Inflammatory macrophage (primary cell): ENCODE measurements at regions not wholly inside any gene's neighbourhood (a gene's known extent, or its start where the extent isn't known, plus 50 kb on each side); places are given as distances from the start of the nearest gene placed in this dataset.

Experiments used
- DNase-seq, 2 donors: peaks; one replicate each; pipeline ENCODE4 v3.0.0-alpha.2; 2020 to 2022

DNA sequence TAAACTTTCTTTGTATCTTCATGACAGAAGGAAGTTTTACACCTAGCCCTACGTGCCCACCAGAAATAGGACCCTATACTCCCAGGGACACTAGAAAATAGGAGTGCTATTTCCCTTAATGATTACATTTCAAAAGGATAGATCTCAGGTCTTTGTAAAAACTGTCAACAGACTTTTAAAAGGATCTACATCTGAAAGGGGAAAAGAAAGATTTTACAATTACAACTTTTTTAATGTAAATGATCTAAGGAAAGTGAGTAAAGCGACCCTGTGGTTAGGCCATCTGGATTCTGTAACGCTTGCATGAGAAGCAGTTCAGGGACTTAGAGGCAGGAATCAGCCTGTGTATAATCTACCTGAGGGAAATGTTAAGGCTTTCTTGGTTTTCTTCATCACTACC is 431.8 kb upstream of the MC4R start:
- no peak for DNase-seq

DNA sequence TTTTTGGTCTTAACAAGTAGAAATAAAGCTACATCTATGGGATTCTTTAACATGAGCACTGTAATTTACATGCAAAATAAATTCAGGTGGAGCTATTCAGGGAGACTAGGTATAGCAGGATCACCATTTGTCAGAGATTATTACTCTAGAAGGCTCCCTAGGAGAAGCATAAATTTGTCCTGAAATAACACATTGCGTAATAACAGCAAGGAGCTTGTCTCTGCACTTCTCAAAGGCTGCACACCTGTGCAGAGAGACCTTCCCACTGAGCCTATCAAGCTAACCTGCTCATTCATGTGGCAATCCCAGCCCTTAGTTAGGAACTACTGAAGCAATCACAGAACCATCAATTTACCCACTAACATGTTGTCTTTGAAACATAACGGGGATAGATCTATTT is 437.4 kb upstream of the MC4R start:
- no peak for DNase-seq

DNA sequence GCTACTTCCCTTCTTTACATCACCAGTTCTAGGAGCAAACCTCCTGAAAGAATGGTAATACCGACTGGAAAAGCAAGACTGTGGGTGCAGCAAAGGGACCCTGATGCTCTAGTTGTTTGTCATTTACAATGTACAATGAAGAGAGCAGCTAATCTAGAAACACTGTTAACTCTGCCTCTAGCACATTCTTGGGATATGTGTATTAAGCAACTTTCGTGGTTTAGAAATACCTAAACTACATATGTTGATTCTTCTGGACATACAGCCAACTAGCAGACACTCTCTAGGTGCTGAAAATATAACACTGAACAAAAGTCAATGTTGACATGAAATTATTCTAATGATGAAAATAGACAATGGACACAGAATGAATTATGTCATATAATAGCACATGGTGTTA is 440.3 kb upstream of the MC4R start:
- DNase-seq: no peak

DNA sequence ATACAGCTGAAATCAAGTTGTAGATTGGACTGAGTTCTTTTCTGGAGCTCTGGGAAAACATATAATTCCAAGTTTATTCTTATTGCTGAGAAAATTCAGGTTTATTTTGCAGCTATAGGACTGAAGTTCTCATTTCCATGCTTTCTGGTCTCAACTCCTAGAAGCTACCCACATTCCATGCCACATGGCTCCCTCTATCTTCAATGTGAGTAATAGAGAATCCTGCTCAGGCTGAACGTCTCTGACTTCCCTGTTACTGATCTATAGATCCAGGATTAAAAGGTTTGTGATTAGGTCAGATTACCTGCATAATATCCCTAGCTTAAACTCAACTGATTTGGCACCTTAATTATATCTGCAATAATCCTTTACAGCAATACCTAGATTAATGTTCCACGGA is 453.8 kb upstream of the MC4R start:
- no peak for DNase-seq

DNA sequence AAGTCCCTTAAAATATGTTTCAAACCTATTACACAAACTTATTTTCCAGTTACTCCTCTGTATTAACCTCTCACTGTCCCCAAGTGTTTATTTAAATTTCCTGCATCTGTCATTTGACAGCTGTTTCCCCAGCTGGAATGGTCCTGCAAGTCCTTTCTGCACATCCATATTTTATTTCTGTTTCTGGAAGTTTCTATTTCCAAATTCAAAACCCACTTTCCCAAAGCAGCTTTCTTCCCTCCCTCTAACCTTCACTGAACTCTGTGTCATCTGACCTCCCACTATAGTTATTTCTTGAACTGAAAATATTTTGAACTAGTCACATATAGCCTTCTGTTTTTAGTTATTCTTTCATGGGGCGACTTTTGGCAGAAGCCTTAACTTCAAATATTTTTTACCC is 459.4 kb upstream of the MC4R start:
- DNase-seq: no peak

DNA sequence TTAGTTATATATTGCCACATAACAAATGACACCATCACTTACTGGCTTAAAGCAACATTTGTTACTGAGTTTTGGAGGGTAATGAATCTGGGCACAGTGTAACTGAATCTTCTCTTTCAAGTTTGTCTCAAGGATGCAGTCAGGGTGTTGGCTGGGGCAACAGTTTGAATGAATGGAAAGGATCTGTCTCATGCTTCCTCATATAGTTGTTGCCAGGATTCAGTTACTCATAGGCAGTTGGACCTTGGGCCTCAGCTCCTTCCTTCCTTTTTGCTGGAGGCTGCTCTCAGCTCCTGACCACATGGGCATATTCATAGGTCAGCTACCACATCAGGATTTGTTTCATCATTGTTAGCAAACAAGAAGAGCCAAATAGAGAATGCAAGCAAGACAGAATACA is 466.1 kb upstream of the MC4R start:
- DNase-seq: peak in 1 of 2 donors; percentile 16

DNA sequence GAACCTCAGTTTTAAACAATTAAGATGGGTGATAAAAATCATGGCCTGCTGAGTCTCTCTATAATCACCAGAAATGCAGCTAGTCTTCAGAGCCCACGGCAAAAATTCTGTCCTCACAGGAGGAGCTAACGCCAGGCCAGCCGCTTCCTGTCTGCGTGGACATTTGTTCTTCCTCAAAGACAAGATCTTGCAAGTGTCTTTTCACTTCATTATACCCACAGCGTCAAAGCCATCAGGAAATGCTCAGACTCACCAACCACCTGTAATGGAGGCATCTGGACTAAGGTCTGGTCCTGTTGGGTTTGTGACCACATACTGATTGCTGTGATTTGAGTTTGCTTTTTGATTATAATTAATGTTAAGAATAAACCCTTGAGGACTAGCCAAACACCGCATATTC is 473.8 kb upstream of the MC4R start:
- no peak for DNase-seq

DNA sequence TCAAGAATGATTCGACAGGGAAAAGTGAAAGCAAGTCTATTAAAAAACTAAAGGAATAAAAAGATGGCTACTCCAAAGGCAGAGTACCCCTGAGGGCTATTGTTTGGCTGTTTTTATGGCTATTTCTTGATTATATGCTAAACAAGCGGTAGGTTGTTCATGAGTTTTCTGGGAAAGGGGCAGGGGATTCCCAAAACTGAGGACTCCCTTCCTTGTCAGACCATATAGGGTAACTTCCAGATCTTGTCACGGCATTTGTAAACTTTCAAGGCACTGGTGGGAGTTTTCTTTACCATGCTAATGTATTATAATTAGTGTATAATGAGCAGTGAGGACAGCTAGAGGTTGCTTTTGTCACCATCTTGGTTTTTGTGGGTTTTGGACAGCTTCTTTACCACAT is 474.9 kb upstream of the MC4R start:
- no peak for DNase-seq

DNA sequence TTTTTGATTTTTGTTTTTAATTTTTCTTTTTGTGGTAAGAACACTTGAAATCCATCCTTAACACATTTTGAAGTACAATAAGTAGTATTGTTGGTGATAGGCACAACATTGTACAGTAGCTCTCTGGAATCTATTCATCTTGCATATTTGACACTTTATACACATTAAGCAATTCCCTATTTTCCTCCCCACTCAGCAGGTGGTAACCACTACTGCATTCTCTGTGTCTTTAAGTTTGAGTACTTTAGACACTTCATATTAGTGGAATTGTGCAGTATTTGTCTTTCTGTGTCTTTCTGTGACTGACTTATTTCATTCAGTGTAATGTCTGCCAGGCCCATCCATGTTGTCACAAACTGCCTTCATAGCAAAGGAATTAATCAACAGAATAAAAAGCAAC is 471.7 kb upstream of the CDH20 start:
- no peak for DNase-seq

DNA sequence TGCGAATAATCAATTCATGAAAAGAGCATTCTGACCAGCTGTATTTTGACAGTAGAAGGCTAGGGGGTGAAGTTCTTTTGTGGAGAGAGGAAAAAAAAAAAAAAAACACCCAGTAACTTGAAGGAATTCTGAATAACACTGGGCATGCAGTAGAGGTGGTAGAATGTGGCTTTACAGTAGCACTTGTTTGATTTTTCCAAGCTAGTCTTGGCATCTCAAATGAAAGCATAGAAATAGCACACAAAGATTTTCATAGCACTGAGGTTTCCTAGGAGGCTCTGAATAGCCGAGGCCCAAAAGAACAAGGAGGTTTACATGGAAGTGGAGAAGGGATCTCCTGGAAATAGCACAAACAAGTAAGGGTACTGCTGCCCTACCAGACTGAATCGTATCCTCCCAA is 470.2 kb upstream of the CDH20 start:
- DNase-seq: no peak

DNA sequence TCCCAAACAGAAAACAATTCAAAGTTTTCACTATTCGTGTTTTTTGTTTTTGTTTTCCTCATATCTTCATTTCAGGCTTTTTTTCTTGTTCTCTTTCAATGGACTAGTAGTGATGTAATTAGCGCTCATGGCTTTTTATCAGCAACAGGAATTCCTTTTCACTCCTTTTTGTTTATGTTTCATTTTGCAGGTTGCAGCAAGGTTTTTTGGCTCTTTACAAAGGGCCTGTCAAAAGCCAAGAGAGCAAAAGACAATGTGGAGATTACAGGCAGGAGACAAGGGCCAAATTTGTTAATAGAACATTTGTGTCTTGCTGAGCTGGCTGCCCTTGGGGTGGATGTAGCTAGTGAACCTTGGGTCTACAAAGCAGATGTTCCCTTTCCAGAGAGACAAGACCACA is 467.4 kb upstream of the CDH20 start:
- DNase-seq: no peak

DNA sequence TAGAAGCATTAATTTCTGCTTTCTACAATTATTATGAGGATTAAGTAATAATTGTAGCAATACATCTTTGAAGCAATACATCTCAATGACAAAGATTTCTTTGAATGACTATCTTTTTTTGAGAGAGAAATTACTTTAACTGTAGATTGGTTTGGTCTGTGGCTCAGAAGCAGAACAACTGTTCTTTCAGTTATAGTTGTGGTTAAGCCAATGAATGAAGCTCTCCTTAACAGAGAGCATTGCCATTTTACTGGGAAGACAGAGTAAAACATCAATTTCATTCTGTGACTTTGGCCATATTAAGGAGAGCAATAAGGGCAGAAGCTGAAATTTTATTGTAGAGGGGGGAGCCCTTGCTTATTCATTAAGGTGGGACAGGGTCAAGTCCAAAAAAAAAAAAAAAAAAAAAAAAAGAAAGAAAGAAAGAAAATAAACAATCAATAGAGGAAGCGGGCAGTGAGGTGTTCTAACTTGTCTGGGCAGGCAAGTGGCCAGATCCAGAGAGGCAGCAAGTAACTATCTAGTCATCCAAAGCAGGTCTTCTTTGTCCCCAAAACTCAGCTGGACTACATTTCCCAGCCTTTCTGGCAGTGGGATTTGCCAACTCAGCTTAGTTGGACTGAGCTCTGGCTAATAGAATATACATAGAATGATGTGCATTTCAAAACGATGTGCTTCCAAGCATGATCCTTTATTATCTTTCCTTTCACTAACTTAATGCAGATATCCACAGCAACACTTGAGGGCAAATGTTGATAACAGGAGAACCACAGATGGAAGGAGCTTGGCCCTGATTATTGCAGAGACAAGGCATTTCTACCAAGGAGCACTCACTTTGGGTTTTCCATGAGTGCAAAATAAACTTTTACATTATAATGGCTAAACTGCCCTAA is 462.7 kb upstream of the CDH20 start:
- no peak for DNase-seq

DNA sequence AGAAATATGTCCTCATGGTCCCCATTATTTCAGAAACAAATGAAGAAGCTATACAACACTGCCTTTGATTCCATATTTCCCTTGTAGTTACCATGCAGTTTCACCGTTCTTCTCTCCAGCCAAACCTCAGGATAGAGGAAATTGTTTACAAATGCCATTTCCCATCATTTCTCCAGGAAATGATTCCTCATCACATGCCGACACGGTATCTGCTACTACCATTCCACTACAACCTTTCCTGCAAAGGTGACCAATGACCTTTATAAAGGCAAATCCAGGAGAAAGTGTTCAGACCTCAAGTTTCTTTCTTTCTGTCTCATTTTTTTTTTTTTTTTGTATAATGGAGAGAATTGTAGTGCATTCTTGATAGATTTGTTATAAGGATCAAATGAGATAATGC is 460.8 kb upstream of the CDH20 start:
- no peak for DNase-seq

DNA sequence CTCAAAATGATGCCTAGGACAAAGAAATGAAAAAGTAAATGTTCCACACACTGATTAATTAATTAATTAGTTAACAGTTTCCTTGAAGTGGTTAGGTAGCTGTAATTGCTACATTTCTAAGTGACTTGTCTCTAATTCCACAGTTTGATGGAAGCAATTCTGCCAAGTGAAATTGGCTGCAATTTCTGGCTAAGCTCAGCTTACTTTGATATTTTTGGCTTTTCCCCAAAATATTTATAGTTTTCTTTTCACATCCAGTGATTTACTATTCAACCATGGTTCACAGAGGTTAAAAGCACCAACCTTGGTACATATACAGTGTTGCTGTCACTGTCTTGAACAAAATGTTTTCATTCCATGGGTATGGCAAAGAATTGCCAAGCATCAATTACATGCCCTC is 459.5 kb upstream of the CDH20 start:
- DNase-seq: no peak

DNA sequence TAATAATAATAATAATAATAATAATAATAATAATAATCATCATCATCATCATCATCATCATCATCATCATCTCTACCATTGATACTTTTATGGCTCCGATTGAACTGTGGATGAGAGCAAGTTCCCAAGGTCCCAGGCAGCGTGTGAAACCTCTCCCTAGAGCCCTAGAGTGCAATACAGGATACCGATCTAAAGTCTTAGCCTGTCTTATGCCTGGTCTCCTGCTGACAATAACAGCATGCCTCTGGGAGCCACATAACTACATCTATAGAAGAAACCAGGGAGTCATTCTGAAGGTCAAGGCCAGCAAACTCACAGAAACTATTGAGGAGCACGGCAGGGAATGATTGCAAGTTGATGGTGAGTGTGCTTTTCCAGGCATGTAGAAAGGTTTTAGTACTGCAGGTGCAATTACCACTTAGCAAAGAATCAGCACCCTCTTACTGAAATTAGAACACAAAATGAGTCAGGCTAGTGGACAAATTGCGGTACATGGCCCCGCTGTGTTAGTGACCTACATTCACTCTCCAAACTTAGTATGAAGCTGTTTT is 457.2 kb upstream of the CDH20 start:
- no peak for DNase-seq

DNA sequence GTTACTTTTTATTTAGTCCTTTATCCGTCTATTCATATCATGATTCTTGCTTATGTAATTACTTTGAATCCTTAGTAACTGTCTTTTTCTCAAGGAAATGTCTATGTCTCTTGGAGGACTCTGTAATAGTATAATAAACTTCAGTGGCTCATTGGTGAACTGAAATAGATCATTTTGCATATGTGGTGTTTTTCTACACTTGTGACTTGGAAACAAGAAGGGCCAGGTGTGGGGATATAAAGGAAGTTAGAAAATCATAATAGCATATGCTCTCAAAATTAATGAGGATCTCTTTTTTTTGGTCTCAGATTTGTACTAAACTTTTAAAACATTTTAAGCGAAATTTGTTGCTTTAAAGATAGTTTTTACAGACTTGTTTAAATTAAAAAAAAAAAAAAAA is 453.0 kb upstream of the CDH20 start:
- no peak for DNase-seq

DNA sequence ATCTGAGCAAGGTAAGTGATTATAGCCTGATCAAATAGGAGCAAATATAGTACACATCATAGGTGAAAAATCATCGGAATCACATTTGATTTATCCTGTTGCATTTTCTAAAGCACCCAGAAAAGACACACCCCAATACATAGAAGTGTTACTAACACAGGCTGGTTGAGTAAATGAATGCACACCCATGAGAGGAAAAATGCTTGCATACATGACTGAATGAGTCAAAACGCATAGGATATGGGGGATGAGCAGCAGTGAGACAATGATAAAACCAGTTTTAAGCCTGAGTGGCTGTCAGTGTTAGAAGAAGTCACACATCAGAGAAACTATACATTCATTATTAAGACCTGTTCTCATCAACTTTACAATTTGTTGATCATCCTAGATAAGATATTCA is 449.6 kb upstream of the CDH20 start:
- DNase-seq: no peak

DNA sequence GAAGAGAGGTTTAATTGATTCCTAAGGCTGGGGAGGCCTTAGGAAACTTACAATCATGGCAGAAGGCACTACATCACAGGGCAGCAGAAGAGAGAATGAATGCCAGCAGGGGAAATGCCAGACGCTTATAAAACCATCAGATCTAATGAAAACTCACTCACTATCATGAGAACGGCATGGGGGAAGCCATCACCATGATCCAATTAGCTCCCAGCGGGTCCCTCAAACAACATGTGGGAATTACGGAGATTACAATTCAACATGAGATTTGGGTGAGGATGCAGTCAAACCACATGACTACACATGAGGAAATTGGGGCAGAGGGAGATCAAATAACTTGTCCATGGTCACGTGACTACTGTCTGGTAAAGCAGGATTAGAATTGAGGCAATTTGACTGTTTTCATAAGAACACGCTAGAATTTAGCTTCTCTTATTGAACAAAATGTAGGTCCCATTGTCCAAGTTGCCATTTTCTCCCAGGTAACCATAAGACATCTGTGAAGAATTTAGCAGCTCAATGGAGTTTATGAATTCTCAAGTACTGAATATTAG is 445.1 kb upstream of the CDH20 start:
- no peak for DNase-seq

DNA sequence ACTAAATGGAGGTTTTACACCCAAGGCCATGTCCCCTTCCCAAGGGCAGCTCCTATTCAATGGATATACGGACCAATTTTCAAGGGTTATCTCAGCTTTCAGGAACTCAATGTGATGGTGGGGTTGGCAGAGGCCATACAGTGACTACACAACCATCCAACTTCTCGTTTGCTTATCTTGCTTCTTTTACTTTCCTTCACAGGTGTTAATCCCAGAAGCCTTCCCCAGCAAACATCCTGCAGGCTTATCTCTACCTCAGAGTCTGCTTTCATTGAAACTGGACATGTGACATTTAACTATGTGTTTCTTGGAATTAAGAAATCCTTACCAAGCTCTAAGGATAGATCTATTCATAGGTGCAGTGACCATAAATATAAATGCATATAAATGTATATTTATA is 443.8 kb upstream of the CDH20 start:
- DNase-seq: no peak

DNA sequence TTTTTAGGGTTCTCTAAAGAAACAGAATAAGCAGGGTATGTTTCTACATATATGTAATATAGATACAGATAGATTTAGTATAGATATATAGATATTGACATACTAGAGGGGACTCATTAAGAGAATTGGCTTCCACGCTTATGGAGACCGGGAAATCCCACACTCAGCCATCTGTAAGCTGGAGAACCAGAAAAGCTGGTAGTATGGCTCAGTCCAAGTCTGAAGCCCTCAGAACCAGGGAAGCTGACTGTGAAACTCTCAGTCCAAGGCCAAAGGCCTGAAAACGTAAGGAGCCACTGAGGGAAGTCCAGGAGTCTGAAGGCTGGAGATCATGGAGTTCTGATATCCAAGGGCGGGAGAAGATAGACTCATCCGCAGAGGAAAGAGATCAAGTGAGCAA is 441.3 kb upstream of the CDH20 start:
- DNase-seq: no peak

DNA sequence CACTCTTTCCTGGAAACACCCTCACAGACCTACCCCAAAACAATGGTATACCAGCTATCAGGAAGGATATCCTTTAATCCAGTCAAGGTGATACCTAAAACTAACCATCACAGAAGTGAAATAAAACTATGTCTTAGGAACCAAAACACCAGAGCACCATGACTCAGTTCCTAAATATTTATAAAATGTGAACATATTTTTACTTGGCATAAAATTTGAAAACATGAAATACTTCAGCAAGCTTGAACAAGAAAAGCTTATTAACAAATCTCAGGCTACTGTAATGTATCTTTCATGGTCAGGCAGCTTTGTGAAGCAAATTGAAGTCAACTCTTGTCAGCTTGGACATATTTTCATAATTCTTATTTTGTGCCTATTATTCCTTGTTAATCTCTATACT is 440.8 kb upstream of the CDH20 start:
- no peak for DNase-seq

DNA sequence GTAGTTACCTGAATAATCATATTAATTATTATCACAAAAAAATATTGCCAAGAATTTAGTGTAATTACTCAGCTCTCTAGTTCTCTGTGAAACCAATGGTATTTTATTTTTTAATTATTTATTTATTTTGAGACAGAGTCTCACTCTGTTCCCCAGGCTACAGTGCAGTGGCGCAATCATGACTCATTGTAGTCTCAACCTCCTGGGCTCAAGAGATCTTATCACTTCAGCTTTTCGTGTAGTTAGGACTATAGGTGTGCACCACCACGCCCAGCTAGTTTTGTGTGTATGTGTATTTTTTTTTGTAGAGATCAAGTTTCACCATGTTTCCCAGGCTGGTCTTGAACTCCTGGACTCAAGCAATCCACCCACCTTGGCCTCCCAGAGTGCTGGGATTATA is 440.4 kb upstream of the CDH20 start:
- no peak for DNase-seq

DNA sequence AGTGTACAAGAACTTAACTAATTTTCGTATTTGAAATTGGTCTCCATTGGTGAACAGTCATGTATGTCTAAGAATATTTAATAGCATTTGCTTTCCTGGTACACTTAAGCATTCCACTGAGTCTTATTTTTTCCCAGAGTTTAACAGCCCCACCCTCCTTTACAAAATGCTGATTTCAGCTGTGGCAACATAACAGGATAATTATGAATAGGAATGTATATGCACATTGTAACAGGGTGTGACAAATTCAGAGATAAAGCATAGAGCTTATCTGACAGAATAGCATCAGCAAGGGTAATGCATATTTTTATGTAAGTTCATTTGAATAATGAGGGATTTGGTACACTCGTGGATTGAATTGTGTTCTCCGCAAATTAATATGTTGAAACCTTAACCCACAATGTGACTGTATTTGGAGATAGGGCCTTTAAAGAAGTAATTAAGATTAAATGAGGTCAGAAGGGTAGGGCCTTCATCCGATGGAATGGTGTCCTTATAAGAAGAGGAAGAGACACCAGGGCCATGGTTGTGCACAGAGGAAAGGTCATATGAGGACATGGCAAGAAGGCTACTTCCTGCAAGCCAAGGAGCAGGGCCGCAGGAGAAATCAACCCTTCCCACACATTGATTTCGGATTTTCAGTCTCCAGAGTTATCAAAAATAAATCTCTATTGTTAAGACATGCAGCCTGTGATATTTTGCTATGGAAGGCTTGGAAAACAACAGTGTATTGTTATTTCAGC is 439.7 kb upstream of the CDH20 start:
- no peak for DNase-seq
